ENCODE measurements at regions not wholly inside any gene's neighbourhood (a gene's known extent, or its start where the extent isn't known, plus 50 kb on each side); places are given as distances from the start of the nearest gene placed in this dataset.

DNA sequence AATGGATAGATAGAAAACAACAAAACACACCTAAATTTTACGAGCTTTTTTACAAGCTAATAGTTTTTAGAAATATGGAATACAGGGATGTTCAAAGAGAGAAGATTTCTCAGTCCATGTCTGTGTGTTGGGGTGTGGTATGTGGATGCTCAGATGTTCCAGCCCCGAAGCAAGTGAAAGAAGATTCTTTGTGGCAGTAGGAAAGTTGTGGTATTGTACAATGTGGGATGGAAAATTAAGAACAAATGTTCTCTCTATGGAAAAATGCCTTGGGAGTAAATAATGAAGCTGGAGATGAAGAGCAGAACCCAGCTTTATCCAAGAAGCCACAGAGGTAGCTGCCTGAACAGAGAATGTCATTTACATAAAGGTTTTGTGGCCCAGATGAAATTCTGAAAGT is 150.3 kb upstream of the PRKD1 start:
- no peak overlapping the region for H3K4me3 ChIP-seq (ENCODE audit: low read depth, low read length)
- no peaks in the 10 kb centered on the region for H3K36me3 ChIP-seq (ENCODE audit: control insufficient read depth, insufficient read depth, low read length)
- no peaks in the 10 kb centered on the region for H3K4me1 ChIP-seq (ENCODE audit: control insufficient read depth, insufficient read depth, low read length)
- H3K9ac ChIP-seq (ENCODE audit: low read depth, low read length): no peak overlapping the region
- H3K27me3 ChIP-seq (ENCODE audit: control insufficient read depth, insufficient read depth, low read length): no peaks in the 10 kb centered on the region
- no peaks in the 10 kb centered on the region for H3K9me3 ChIP-seq (ENCODE audit: control insufficient read depth, insufficient read depth, low read length)

DNA sequence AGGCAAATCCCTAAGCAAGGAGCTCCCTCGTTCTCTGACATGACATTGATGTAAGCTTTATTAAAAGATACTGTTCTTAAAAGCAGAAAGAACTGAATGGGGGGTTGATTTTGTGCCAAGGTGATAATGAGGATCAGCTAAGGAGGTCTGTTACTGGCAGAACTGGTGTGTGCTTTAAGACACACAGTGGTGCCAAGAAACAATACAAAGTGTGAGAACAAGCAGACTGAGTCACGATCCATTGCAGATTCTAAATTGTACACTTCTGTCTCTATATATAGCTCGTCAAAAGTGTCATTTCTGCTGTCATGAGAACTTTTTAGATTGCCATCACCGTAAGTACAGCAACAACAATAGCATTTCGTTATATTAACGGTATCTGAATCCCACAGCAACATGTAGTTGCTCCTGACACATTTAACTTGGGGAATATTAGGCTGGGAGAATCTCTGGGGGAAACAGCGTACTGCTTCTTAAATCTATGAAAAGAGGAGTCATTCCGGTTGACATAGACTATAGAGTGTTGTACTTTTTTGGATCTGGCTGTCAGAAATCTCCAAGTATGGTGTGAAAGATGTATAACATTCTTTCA is 151.3 kb upstream of the PRKD1 start:
- Histone ChIP-seq H3K36me3 (ENCODE audit: control insufficient read depth, insufficient read depth, low read length) (no peaks in the 10 kb centered on the region), H3K9me3 (ENCODE audit: control insufficient read depth, insufficient read depth, low read length) (no peaks in the 10 kb centered on the region), H3K27me3 (ENCODE audit: control insufficient read depth, insufficient read depth, low read length) (no peaks in the 10 kb centered on the region), H3K4me3 (ENCODE audit: low read depth, low read length) (no peak overlapping the region), H3K4me1 (ENCODE audit: control insufficient read depth, insufficient read depth, low read length) (no peaks in the 10 kb centered on the region), H3K9ac (ENCODE audit: low read depth, low read length) (no peak overlapping the region)

DNA sequence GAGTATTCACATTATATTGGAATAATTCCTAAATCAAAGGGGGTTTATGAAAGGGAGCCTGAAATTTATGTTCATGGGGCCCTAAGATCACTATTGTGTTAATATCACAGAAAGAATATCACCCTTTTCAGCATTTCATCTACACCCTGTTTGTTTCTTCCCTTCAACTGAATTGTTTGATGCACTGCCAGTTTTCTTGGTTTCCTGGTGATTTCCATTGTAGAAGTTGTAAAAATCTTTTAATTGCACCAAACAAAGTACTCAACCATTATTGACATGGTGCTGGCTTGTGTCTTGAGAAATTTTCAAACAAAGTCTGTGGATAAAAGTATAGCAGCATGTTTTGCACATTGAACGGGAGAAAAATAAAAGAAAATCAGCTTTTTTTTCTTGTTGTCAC is 154.8 kb upstream of the PRKD1 start:
- Histone ChIP-seq H3K36me3 (ENCODE audit: control insufficient read depth, insufficient read depth, low read length) (no peaks in the 10 kb centered on the region), H3K9me3 (ENCODE audit: control insufficient read depth, insufficient read depth, low read length) (no peaks in the 10 kb centered on the region), H3K4me3 (ENCODE audit: low read depth, low read length) (no peak overlapping the region), H3K4me1 (ENCODE audit: control insufficient read depth, insufficient read depth, low read length) (no peaks in the 10 kb centered on the region), H3K9ac (ENCODE audit: low read depth, low read length) (no peak overlapping the region), H3K27me3 (ENCODE audit: control insufficient read depth, insufficient read depth, low read length) (no peaks in the 10 kb centered on the region)

- H3K27me3 ChIP-seq (ENCODE audit: control insufficient read depth, insufficient read depth, low read length): no peaks in the 10 kb centered on the region
- H3K36me3 ChIP-seq (ENCODE audit: control insufficient read depth, insufficient read depth, low read length): no peaks in the 10 kb centered on the region
- no peaks in the 10 kb centered on the region for H3K4me1 ChIP-seq (ENCODE audit: control insufficient read depth, insufficient read depth, low read length)
- H3K9ac ChIP-seq (ENCODE audit: low read depth, low read length): no peak overlapping the region
- no peak overlapping the region for H3K4me3 ChIP-seq (ENCODE audit: low read depth, low read length)
- no peaks in the 10 kb centered on the region for H3K9me3 ChIP-seq (ENCODE audit: control insufficient read depth, insufficient read depth, low read length)
Observed at GRCh38 chr14:30084811-30085210, 157.2 kb upstream of the PRKD1 start.

- H3K9me3 ChIP-seq (ENCODE audit: control insufficient read depth, insufficient read depth, low read length): peaks cover 5% of the 10 kb centered on the region
- H3K4me1 ChIP-seq (ENCODE audit: control insufficient read depth, insufficient read depth, low read length): no peaks in the 10 kb centered on the region
- H3K4me3 ChIP-seq (ENCODE audit: low read depth, low read length): no peak overlapping the region
- H3K27me3 ChIP-seq (ENCODE audit: control insufficient read depth, insufficient read depth, low read length): no peaks in the 10 kb centered on the region
- H3K9ac ChIP-seq (ENCODE audit: low read depth, low read length): no peak overlapping the region
- H3K36me3 ChIP-seq (ENCODE audit: control insufficient read depth, insufficient read depth, low read length): no peaks in the 10 kb centered on the region
Observed at GRCh38 chr14:30085943-30086342, 158.3 kb upstream of the PRKD1 start.

DNA sequence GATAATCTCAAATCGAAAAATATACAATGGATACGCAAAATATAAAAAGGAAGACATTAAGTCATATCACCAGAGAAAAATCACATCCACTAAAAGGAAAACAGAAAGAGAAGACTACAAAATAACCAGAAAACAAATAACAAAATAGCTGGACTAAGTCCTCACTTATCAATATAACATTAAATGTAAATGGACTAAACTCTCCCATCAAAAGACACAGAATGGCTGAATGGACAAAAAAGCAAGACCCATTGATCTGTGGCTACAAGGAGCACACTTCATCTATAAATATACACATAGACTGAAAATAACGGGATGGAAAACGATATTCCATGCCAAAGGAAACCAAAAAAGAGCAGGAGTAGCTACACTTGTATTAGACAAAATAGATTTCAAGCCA is 161.0 kb upstream of the PRKD1 start:
- H3K36me3 ChIP-seq (ENCODE audit: control insufficient read depth, insufficient read depth, low read length): no peaks in the 10 kb centered on the region
- H3K27me3 ChIP-seq (ENCODE audit: control insufficient read depth, insufficient read depth, low read length): no peaks in the 10 kb centered on the region
- peaks cover 6% of the 10 kb centered on the region for H3K9me3 ChIP-seq (ENCODE audit: control insufficient read depth, insufficient read depth, low read length)
- no peak overlapping the region for H3K9ac ChIP-seq (ENCODE audit: low read depth, low read length)
- H3K4me3 ChIP-seq (ENCODE audit: low read depth, low read length): no peak overlapping the region
- H3K4me1 ChIP-seq (ENCODE audit: control insufficient read depth, insufficient read depth, low read length): no peaks in the 10 kb centered on the region

- H3K4me1 ChIP-seq (ENCODE audit: control insufficient read depth, insufficient read depth, low read length): no peaks in the 10 kb centered on the region
- H3K36me3 ChIP-seq (ENCODE audit: control insufficient read depth, insufficient read depth, low read length): no peaks in the 10 kb centered on the region
- H3K4me3 ChIP-seq (ENCODE audit: low read depth, low read length): no peak overlapping the region
- no peak overlapping the region for H3K9ac ChIP-seq (ENCODE audit: low read depth, low read length)
- H3K27me3 ChIP-seq (ENCODE audit: control insufficient read depth, insufficient read depth, low read length): no peaks in the 10 kb centered on the region
- no peaks in the 10 kb centered on the region for H3K9me3 ChIP-seq (ENCODE audit: control insufficient read depth, insufficient read depth, low read length)
Observed at GRCh38 chr14:30108975-30109700, 181.5 kb upstream of the PRKD1 start.

- no peaks in the 10 kb centered on the region for H3K27me3 ChIP-seq (ENCODE audit: control insufficient read depth, insufficient read depth, low read length)
- no peaks in the 10 kb centered on the region for H3K36me3 ChIP-seq (ENCODE audit: control insufficient read depth, insufficient read depth, low read length)
- H3K4me3 ChIP-seq (ENCODE audit: low read depth, low read length): no peak overlapping the region
- no peak overlapping the region for H3K9ac ChIP-seq (ENCODE audit: low read depth, low read length)
- no peaks in the 10 kb centered on the region for H3K9me3 ChIP-seq (ENCODE audit: control insufficient read depth, insufficient read depth, low read length)
- H3K4me1 ChIP-seq (ENCODE audit: control insufficient read depth, insufficient read depth, low read length): no peaks in the 10 kb centered on the region
Observed at GRCh38 chr14:30114051-30114450, 186.4 kb upstream of the PRKD1 start.

DNA sequence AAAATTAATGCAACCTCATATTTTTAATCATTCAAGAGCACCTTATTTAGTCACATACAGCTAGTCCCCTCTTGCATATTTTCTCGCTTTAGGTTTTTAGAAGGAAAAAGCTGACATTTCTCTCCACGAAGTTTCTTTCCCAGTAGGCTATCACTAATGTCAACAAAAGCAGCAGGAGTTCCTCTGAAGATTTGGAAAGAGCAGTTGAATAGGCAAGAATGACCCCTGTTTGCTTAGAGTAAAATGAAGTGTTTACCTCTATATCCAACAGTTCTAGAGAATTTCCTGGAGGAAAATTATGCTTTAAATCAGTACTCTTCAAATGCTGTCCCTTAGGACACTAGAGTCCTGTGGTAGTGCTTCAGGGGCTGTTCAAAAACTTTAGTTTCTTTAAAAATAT is 188.1 kb upstream of the PRKD1 start:
- Histone ChIP-seq H3K4me3 (ENCODE audit: low read depth, low read length) (no peak overlapping the region), H3K4me1 (ENCODE audit: control insufficient read depth, insufficient read depth, low read length) (no peaks in the 10 kb centered on the region), H3K36me3 (ENCODE audit: control insufficient read depth, insufficient read depth, low read length) (no peaks in the 10 kb centered on the region), H3K27me3 (ENCODE audit: control insufficient read depth, insufficient read depth, low read length) (no peaks in the 10 kb centered on the region), H3K9ac (ENCODE audit: low read depth, low read length) (no peak overlapping the region), H3K9me3 (ENCODE audit: control insufficient read depth, insufficient read depth, low read length) (no peaks in the 10 kb centered on the region)

- Histone ChIP-seq H3K36me3 (ENCODE audit: control insufficient read depth, insufficient read depth, low read length) (no peaks in the 10 kb centered on the region), H3K4me3 (ENCODE audit: low read depth, low read length) (no peak overlapping the region), H3K27me3 (ENCODE audit: control insufficient read depth, insufficient read depth, low read length) (no peaks in the 10 kb centered on the region), H3K9me3 (ENCODE audit: control insufficient read depth, insufficient read depth, low read length) (no peaks in the 10 kb centered on the region), H3K4me1 (ENCODE audit: control insufficient read depth, insufficient read depth, low read length) (no peaks in the 10 kb centered on the region), H3K9ac (ENCODE audit: low read depth, low read length) (no peak overlapping the region)
Observed at GRCh38 chr14:30118992-30119640, 191.5 kb upstream of the PRKD1 start.

GRCh38 chr14:30125322-30125979 is 197.8 kb upstream of the PRKD1 start:
- Histone ChIP-seq H3K4me3 (ENCODE audit: low read depth, low read length) (no peak overlapping the region), H3K9me3 (ENCODE audit: control insufficient read depth, insufficient read depth, low read length) (no peaks in the 10 kb centered on the region), H3K4me1 (ENCODE audit: control insufficient read depth, insufficient read depth, low read length) (no peaks in the 10 kb centered on the region), H3K9ac (ENCODE audit: low read depth, low read length) (no peak overlapping the region), H3K27me3 (ENCODE audit: control insufficient read depth, insufficient read depth, low read length) (no peaks in the 10 kb centered on the region), H3K36me3 (ENCODE audit: control insufficient read depth, insufficient read depth, low read length) (no peaks in the 10 kb centered on the region)

GRCh38 chr14:30129807-30130206 is 202.2 kb upstream of the PRKD1 start:
- Histone ChIP-seq H3K4me3 (ENCODE audit: low read depth, low read length) (no peak overlapping the region), H3K36me3 (ENCODE audit: control insufficient read depth, insufficient read depth, low read length) (no peaks in the 10 kb centered on the region), H3K9ac (ENCODE audit: low read depth, low read length) (no peak overlapping the region), H3K9me3 (ENCODE audit: control insufficient read depth, insufficient read depth, low read length) (no peaks in the 10 kb centered on the region), H3K27me3 (ENCODE audit: control insufficient read depth, insufficient read depth, low read length) (no peaks in the 10 kb centered on the region), H3K4me1 (ENCODE audit: control insufficient read depth, insufficient read depth, low read length) (no peaks in the 10 kb centered on the region)

Data from iPS-15b (cell line).